Anterior cingulate cortex (tissue), 58 donors: ENCODE measurements at regions not wholly inside any gene's neighbourhood (a gene's known extent, or its start where the extent isn't known, plus 50 kb on each side); places are given as distances from the start of the nearest gene placed in this dataset.
"Not testable (repeated sequence)": the region's sequence is repeated elsewhere in the genome, so short reads cannot be mapped to it uniquely, and the experiment has no call there.

Experiments
- DNase-seq, 58 donors: peaks; one replicate each; lab custom pipeline; 2025; lab: John Stamatoyannopoulos, UW

GRCh38 chr13:66237411-66238062 lies 992.6 kb downstream of the PCDH9 start:
- no peak for DNase-seq

GRCh38 chr13:66234159-66234558 lies 996.0 kb downstream of the PCDH9 start:
- no peak for DNase-seq

- DNase-seq = not testable (repeated sequence)
Measured at GRCh38 chr13:66231958-66232357, 998.2 kb downstream of the PCDH9 start.

- DNase-seq = no peak
Measured at GRCh38 chr13:66225072-66225471, 1005.1 kb downstream of the PCDH9 start.

- no peak for DNase-seq
Measured at GRCh38 chr13:66224663-66225062, 1005.5 kb downstream of the PCDH9 start.

- no peak for DNase-seq
Measured at GRCh38 chr13:66222926-66223325, 1007.2 kb downstream of the PCDH9 start.

- DNase-seq = no peak
Measured at GRCh38 chr13:66222127-66222526, 1008.0 kb downstream of the PCDH9 start.

GRCh38 chr13:66219506-66219905 lies 1010.6 kb downstream of the PCDH9 start:
- DNase-seq = no peak

GRCh38 chr13:66218583-66218982 lies 1011.6 kb downstream of the PCDH9 start:
- no peak for DNase-seq

- no peak for DNase-seq
Measured at GRCh38 chr13:66216728-66217127, 1013.4 kb downstream of the PCDH9 start.

GRCh38 chr13:66214467-66214866 lies 1015.7 kb downstream of the PCDH9 start:
- DNase-seq = no peak

- no peak for DNase-seq
Measured at GRCh38 chr13:66212511-66212910, 1017.6 kb downstream of the PCDH9 start.

GRCh38 chr13:66210677-66211076 lies 1019.5 kb downstream of the PCDH9 start:
- no peak for DNase-seq

- DNase-seq = no peak
Measured at GRCh38 chr13:66208589-66208988, 1021.5 kb downstream of the PCDH9 start.

- DNase-seq = no peak
Measured at GRCh38 chr13:66207610-66208009, 1022.5 kb downstream of the PCDH9 start.

GRCh38 chr13:66205807-66206206 lies 1024.3 kb downstream of the PCDH9 start:
- no peak for DNase-seq

GRCh38 chr13:66200555-66200954 lies 1029.6 kb downstream of the PCDH9 start:
- DNase-seq = no peak

- DNase-seq = no peak
Measured at GRCh38 chr13:66195238-66195637, 1034.9 kb downstream of the PCDH9 start.

GRCh38 chr13:66189986-66190385 lies 1040.2 kb downstream of the PCDH9 start:
- DNase-seq = no peak

GRCh38 chr13:66180836-66181235 lies 1049.3 kb downstream of the PCDH9 start:
- no peak for DNase-seq

GRCh38 chr13:66171920-66172319 lies 1058.2 kb downstream of the PCDH9 start:
- DNase-seq = no peak

GRCh38 chr13:66162470-66162869 lies 1067.7 kb downstream of the PCDH9 start:
- no peak for DNase-seq

GRCh38 chr13:66159511-66159910 lies 1070.6 kb downstream of the PCDH9 start:
- DNase-seq = no peak
